ENCODE measurements at regions not wholly inside any gene's neighbourhood (a gene's known extent, or its start where the extent isn't known, plus 50 kb on each side); places are given as distances from the start of the nearest gene placed in this dataset.

DNA sequence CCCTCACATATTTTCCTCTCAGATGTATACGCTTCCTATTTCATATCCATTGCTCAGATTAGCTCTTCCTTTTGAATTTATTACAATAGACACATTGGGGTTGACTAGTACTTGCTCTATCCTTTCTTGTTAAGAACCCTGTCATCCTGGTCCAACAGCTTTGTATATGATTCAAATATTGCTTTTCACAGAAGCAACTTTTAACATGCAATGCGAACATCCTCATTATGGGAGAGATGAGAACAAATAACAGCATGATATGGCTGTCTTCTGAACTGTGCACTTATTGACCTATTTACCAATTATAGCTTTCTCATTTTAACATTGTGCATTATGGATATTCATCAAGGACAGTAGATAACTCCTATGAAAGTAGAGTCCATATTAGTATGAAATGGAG, 510.8 kb downstream of the PTPRC start:
- H3K27me3 Mint-ChIP-seq = peaks cover 1% of the 10 kb centered on the region
- CTCF ChIA-PET = interaction anchor here (1.2 kb wide), 1 partner anchor 272 kb away, joined by 3 read pairs; no protein-coding TSS in a partner anchor

DNA sequence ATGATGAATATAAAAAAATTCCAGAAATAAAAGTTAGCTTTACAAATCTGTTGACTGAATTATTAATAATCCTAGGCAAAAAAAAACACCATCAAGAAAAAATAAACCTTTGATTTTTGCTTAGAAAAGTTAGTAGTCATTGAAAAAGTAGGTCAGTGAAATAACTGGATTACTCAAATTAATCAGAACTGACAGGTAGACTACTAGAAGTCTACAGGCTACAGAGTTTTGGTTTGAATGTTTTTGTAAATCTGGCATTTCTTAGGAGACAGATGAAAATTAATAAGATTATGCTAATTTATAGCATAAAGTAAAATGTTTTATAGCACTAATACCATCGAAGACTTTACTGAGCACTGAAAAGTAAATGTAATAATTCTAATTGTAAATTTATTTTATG, 511.9 kb downstream of the PTPRC start:
- Mint-ChIP-seq H3K4me1 (ENCODE audit: low read depth) (no peaks in the 10 kb centered on the region), H3K27me3 (peaks cover 1% of the 10 kb centered on the region), H3K27ac (no peak overlapping the region), H3K36me3 (ENCODE audit: low read depth) (no peaks in the 10 kb centered on the region), H3K9me3 (no peaks in the 10 kb centered on the region), H3K4me3 (no peak overlapping the region)
- TF ChIP-seq, protein P1, sequence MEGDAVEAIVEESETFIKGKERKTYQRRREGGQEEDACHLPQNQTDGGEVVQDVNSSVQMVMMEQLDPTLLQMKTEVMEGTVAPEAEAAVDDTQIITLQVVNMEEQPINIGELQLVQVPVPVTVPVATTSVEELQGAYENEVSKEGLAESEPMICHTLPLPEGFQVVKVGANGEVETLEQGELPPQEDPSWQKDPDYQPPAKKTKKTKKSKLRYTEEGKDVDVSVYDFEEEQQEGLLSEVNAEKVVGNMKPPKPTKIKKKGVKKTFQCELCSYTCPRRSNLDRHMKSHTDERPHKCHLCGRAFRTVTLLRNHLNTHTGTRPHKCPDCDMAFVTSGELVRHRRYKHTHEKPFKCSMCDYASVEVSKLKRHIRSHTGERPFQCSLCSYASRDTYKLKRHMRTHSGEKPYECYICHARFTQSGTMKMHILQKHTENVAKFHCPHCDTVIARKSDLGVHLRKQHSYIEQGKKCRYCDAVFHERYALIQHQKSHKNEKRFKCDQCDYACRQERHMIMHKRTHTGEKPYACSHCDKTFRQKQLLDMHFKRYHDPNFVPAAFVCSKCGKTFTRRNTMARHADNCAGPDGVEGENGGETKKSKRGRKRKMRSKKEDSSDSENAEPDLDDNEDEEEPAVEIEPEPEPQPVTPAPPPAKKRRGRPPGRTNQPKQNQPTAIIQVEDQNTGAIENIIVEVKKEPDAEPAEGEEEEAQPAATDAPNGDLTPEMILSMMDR (IDR thresholded peaks at IDR 0.05) = no peak
- DNase-seq (no peak), ATAC-seq (no peak)
- CTCF ChIA-PET = no interaction called here
- intact Hi-C loops (cut with micrococcal nuclease) = no loop called here
- POLR2A ChIA-PET = no interaction called here

More for the DNA sequence above, 510.8 kb downstream of the PTPRC start:
- H3K4me1 Mint-ChIP-seq (ENCODE audit: low read depth) = no peaks in the 10 kb centered on the region
- no peak for ATAC-seq
- no peaks in the 10 kb centered on the region for H3K36me3 Mint-ChIP-seq (ENCODE audit: low read depth)
- no peak overlapping the region for H3K27ac Mint-ChIP-seq
- TF ChIP-seq, protein P1 (IDR thresholded peaks at IDR 0.05) = no peak
- POLR2A ChIA-PET = no interaction called here
- no peaks in the 10 kb centered on the region for H3K9me3 Mint-ChIP-seq
- intact Hi-C loops (cut with micrococcal nuclease) = no loop called here
- no peak for DNase-seq
- H3K4me3 Mint-ChIP-seq = no peak overlapping the region

DNA sequence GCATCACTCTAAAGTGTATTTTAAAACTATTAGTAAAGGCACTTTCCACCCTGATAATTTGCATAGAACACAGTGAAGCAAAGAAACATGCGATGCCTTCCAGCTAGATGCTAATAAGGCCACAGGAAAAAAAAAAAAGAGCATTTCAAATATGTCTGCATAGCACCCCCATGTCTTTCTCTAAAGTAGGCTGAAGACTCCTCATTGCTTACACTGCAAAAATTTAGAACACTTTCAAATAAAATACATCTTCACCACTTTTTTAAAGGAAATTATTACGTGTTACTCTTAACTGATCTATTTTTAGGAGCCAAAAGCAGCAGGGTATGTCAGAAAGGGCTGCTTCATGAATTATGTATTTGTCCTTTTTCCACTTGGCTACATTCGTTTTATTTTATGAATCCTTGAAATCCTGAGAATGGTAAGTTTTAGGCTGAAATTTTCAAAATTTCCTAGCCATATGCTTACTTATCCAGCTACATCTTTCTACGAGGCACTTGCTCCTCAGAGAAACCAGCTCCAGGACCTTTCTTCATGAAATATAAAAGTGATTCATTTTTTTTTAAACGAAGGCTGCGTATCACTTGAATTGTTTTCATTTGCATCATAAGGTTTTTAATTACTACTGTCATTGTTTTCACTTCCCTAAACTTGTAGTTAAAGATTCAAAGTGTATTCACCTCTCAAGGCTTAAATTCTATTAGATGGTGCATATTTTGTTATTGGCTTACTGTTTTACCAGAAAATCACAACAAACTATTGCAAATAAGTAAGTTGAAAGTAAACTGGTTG, 513.0 kb downstream of the PTPRC start:
- DNase-seq = no peak
- Mint-ChIP-seq H3K27me3 (peaks cover under 1% of the 10 kb centered on the region), H3K36me3 (ENCODE audit: low read depth) (no peaks in the 10 kb centered on the region), H3K4me1 (ENCODE audit: low read depth) (no peaks in the 10 kb centered on the region), H3K9me3 (no peaks in the 10 kb centered on the region), H3K4me3 (no peak overlapping the region), H3K27ac (no peak overlapping the region)
- POLR2A ChIA-PET = interaction anchor here (0.6 kb wide), 1 partner anchor 153 kb away, joined by 3 read pairs; no protein-coding TSS in a partner anchor
- no peak for ATAC-seq
- TF ChIP-seq, protein P1 (IDR thresholded peaks at IDR 0.05) = no peak
- intact Hi-C loops (cut with micrococcal nuclease) = no loop called here
- CTCF ChIA-PET = interaction anchor here (1.5 kb wide), 1 partner anchor 92 kb away, joined by 3 read pairs; no protein-coding TSS in a partner anchor

DNA sequence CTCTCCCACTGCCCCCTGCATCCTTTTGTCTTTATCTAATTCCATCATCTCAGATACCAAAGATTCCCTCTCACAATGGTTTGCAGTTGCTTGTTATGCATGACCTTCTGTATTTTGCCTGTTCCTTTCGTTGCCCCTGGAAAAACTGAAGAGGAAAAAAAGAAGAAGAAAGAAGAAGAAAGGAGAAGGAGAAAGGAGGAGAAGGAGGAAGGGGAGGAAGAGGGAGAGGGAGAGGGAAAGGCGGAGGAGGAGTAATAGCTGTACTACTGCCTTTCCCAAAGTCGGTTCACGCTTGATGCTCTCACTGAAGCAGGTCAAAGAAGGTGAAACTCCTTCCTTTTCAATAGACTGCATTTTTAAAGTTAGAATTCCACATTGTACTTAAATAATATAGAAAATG, 513.8 kb downstream of the PTPRC start:
- POLR2A ChIA-PET = interaction anchor here (0.6 kb wide), 1 partner anchor 154 kb away, joined by 3 read pairs; no protein-coding TSS in a partner anchor
- ATAC-seq (no peak), DNase-seq (no peak)
- CTCF ChIA-PET = interaction anchor here (1.5 kb wide), 1 partner anchor 91 kb away, joined by 3 read pairs; no protein-coding TSS in a partner anchor
- Mint-ChIP-seq H3K9me3 (no peaks in the 10 kb centered on the region), H3K4me3 (no peak overlapping the region), H3K36me3 (ENCODE audit: low read depth) (no peaks in the 10 kb centered on the region), H3K4me1 (ENCODE audit: low read depth) (no peaks in the 10 kb centered on the region), H3K27me3 (no peaks in the 10 kb centered on the region), H3K27ac (no peak overlapping the region)
- TF ChIP-seq, protein P1 (IDR thresholded peaks at IDR 0.05) = no peak
- intact Hi-C loops (cut with micrococcal nuclease) = no loop called here

Data from activated CD8-positive, alpha-beta T cell treated with anti-CD3 and anti-CD28 coated beads for 36 hours (primary cell).